ENCODE measurements at regions not wholly inside any gene's neighbourhood (a gene's known extent, or its start where the extent isn't known, plus 50 kb on each side); places are given as distances from the start of the nearest gene placed in this dataset.

- peaks cover 0 to 4% of the 10 kb centered on the region in 2 donors for H3K9me3 ChIP-seq
- TF ChIP-seq CTCF (IDR thresholded peaks at IDR 0.05) = no peak
- H3K4me3 ChIP-seq = no peak overlapping the region
- ATAC-seq = no peak
- intact Hi-C loops (cut with DNase I) = no loop called here
- H3K36me3 ChIP-seq = no peaks in the 10 kb centered on the region
- H3K4me1 ChIP-seq = no peaks in the 10 kb centered on the region
- H3K27ac ChIP-seq = no peak overlapping the region
- no peaks in the 10 kb centered on the region for H3K27me3 ChIP-seq
- DNase-seq = no peak
Measured at GRCh38 chr3:187836823-187837770, 91.8 kb upstream of the BCL6 start.

GRCh38 chr3:187838016-187838540, 92.8 kb upstream of the BCL6 start:
- H3K4me3 ChIP-seq = no peak overlapping the region
- H3K36me3 ChIP-seq = no peaks in the 10 kb centered on the region
- H3K27me3 ChIP-seq = no peaks in the 10 kb centered on the region
- H3K4me1 ChIP-seq = no peaks in the 10 kb centered on the region
- TF ChIP-seq CTCF (IDR thresholded peaks at IDR 0.05) = no peak
- H3K9me3 ChIP-seq = peaks cover 0 to 4% of the 10 kb centered on the region in 2 donors
- ATAC-seq (no peak), DNase-seq (no peak)
- no peak overlapping the region for H3K27ac ChIP-seq
- intact Hi-C loops (cut with DNase I) = no loop called here

GRCh38 chr3:187839422-187839821, 94.2 kb upstream of the BCL6 start:
- ATAC-seq (no peak), DNase-seq (no peak)
- Histone ChIP-seq H3K36me3 (no peaks in the 10 kb centered on the region), H3K4me3 (no peak overlapping the region), H3K4me1 (no peaks in the 10 kb centered on the region), H3K27me3 (no peaks in the 10 kb centered on the region), H3K9me3 (peaks cover 0 to 4% of the 10 kb centered on the region in 2 donors), H3K27ac (no peak overlapping the region)
- no peak for TF ChIP-seq CTCF (IDR thresholded peaks at IDR 0.05)
- intact Hi-C loops (cut with DNase I) = no loop called here

GRCh38 chr3:187840856-187841255, 95.6 kb upstream of the BCL6 start:
- H3K4me3 ChIP-seq = no peak overlapping the region
- no peaks in the 10 kb centered on the region for H3K27me3 ChIP-seq
- H3K4me1 ChIP-seq = no peaks in the 10 kb centered on the region
- DNase-seq (no peak), ATAC-seq (no peak)
- H3K36me3 ChIP-seq = no peaks in the 10 kb centered on the region
- no peak for TF ChIP-seq CTCF (IDR thresholded peaks at IDR 0.05)
- H3K27ac ChIP-seq = no peak overlapping the region
- no peaks in the 10 kb centered on the region for H3K9me3 ChIP-seq
- intact Hi-C loops (cut with DNase I) = no loop called here

- Histone ChIP-seq H3K4me3 (no peak overlapping the region), H3K36me3 (no peaks in the 10 kb centered on the region), H3K9me3 (no peaks in the 10 kb centered on the region), H3K27ac (no peak overlapping the region), H3K4me1 (no peaks in the 10 kb centered on the region), H3K27me3 (no peaks in the 10 kb centered on the region)
- DNase-seq (no peak), ATAC-seq (no peak)
- intact Hi-C loops (cut with DNase I) = no loop called here
- TF ChIP-seq CTCF (IDR thresholded peaks at IDR 0.05) = no peak
Measured at GRCh38 chr3:187841560-187841959, 96.3 kb upstream of the BCL6 start.
